NB4 (cell line): ENCODE measurements at regions not wholly inside any gene's neighbourhood (a gene's known extent, or its start where the extent isn't known, plus 50 kb on each side); places are given as distances from the start of the nearest gene placed in this dataset.

Source experiments
- CTCF ChIP-seq: IDR thresholded peaks from one replicate; pipeline ENCODE4 v1.5.1; 2012; ENCODE audit warnings: low read depth, low read length
- MYC ChIP-seq: IDR thresholded peaks from 2 replicates; pipeline ENCODE4 v1.6.1; 2011; ENCODE audit warnings: low read depth, low read length
- POLR2A ChIP-seq: IDR thresholded peaks from 2 replicates; pipeline ENCODE4 v1.6.1; 2011; ENCODE audit warnings: mild to moderate bottlenecking; ENCODE audit not compliant: insufficient read length; ENCODE audit errors: extremely low read depth
- TF ChIP-seq, protein P1 (sequence below): IDR thresholded peaks from 2 replicates; pipeline ENCODE4 v1.6.1; 2011; ENCODE audit warnings: low read depth, low read length

DNA sequence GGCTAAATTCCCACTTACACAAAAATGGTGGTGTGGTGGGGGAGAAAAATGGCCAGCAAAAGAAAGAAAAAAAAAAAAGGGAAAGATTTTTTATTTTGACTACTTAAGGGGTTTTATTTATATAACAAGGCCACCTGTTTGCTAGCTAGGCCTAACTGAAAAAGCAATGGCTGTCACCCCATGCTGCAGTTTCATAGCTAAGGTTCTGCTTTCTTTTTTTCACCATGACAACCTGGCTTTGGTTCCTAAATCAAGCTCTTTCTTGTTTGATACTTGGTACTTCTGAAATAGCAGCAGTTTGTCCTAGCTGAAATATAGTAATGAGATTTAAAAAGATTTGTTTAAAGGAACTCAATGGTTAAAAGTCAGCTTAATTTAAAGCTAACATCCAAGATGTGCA lies 433.2 kb upstream of the MEX3C start:
- TF ChIP-seq CTCF = no peak
- TF ChIP-seq POLR2A = no peak
- no peak for TF ChIP-seq MYC
- TF ChIP-seq, protein P1, sequence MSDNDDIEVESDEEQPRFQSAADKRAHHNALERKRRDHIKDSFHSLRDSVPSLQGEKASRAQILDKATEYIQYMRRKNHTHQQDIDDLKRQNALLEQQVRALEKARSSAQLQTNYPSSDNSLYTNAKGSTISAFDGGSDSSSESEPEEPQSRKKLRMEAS = no peak
